Liver (tissue), 8 donors: ENCODE measurements at regions not wholly inside any gene's neighbourhood (a gene's known extent, or its start where the extent isn't known, plus 50 kb on each side); places are given as distances from the start of the nearest gene placed in this dataset.

Experiments used
- DNase-seq: peaks from one replicate; pipeline ENCODE4 v3.0.0-alpha.2; 2017; ENCODE audit warnings: low spot score
- H3K27ac ChIP-seq, 2 donors: one replicate each; pipeline ENCODE4 v1.7.0; 2013; ENCODE audit warnings: inconsistent platforms in 2 of 2, low read length in 2 of 2, control low read depth in 1 of 2, low read depth in 1 of 2, mild to moderate bottlenecking in 1 of 2
- H3K27me3 ChIP-seq, 4 donors: one replicate each; pipeline versions ENCODE4 v1.6.1 to v1.7.0; 2013; ENCODE audit warnings: low read length in 3 of 4, inconsistent platforms in 1 of 4, mild to moderate bottlenecking in 1 of 4, moderate library complexity in 1 of 4; ENCODE audit not compliant: control insufficient read depth in 4 of 4, insufficient read depth in 4 of 4
- H3K36me3 ChIP-seq, 4 donors: one replicate each; pipeline versions ENCODE4 v1.6.1 to v1.7.0; 2013; ENCODE audit warnings: low read length in 3 of 4, mild to moderate bottlenecking in 3 of 4, low read depth in 1 of 4, moderate library complexity in 1 of 4; ENCODE audit not compliant: control insufficient read depth in 4 of 4, insufficient read depth in 3 of 4
- H3K4me1 ChIP-seq, 4 donors: one replicate each; pipeline versions ENCODE4 v1.6.1 to v1.7.0; 2013; ENCODE audit warnings: low read length in 3 of 4, mild to moderate bottlenecking in 3 of 4, moderate library complexity in 1 of 4; ENCODE audit not compliant: control insufficient read depth in 4 of 4, insufficient read depth in 4 of 4
- H3K4me3 ChIP-seq, 3 donors: one replicate each; pipeline versions ENCODE4 v1.6.1 to v1.7.0; 2013; ENCODE audit warnings: low read length in 3 of 3, control low read depth in 1 of 3, low read depth in 1 of 3, mild to moderate bottlenecking in 1 of 3
- H3K9ac ChIP-seq, 2 donors: one replicate each; pipeline ENCODE4 v1.7.0; 2013; ENCODE audit warnings: low read length in 2 of 2, mild to moderate bottlenecking in 2 of 2, moderate library complexity in 2 of 2, control low read depth in 1 of 2, low read depth in 1 of 2
- H3K9me3 ChIP-seq, 4 donors: one replicate each; pipeline versions ENCODE4 v1.6.1 to v1.7.0; 2013; ENCODE audit warnings: low read length in 3 of 4; ENCODE audit not compliant: control insufficient read depth in 4 of 4
- EGR1 ChIP-seq, 2 donors: IDR thresholded peaks; 2 replicates each; pipeline ENCODE4 v1.6.1; 2016 to 2018; ENCODE audit warnings: antibody characterized with exemption in 2 of 2, low read depth in 2 of 2
- FOXA1 ChIP-seq: IDR thresholded peaks from 2 replicates; pipeline ENCODE4 v1.6.1; 2016; ENCODE audit warnings: antibody characterized with exemption
- FOXA2 ChIP-seq: IDR thresholded peaks from 2 replicates; pipeline ENCODE4 v1.6.1; 2016; ENCODE audit warnings: antibody characterized with exemption
- GABPA ChIP-seq, 2 donors: IDR thresholded peaks in 1 of 2; conservative IDR thresholded peaks in 1 of 2; 2 replicates each; pipeline ENCODE4 v1.6.1; 2016; ENCODE audit warnings: antibody characterized with exemption in 2 of 2, mild to moderate bottlenecking in 1 of 2, moderate library complexity in 1 of 2
- HNF4A ChIP-seq, 2 donors: conservative IDR thresholded peaks; 2 replicates each; pipeline ENCODE4 v1.6.1; 2016; ENCODE audit warnings: antibody characterized with exemption in 2 of 2, mild to moderate bottlenecking in 2 of 2
- HNF4G ChIP-seq: IDR thresholded peaks from 2 replicates; pipeline ENCODE4 v1.6.1; 2016; ENCODE audit warnings: antibody characterized with exemption
- JUND ChIP-seq, 2 donors: IDR thresholded peaks; 2 replicates each; pipeline ENCODE4 v1.6.1; 2016; ENCODE audit warnings: antibody characterized with exemption in 2 of 2
- NR2F2 ChIP-seq: IDR thresholded peaks from 2 replicates; pipeline ENCODE4 v1.6.1; 2016; ENCODE audit warnings: antibody characterized with exemption
- RAD21 ChIP-seq, 2 donors: IDR thresholded peaks; 2 replicates each; pipeline ENCODE4 v1.6.1; 2016; ENCODE audit warnings: antibody characterized with exemption in 2 of 2, mild to moderate bottlenecking in 2 of 2
- REST ChIP-seq: IDR thresholded peaks from 2 replicates; pipeline ENCODE4 v1.6.1; 2016; ENCODE audit warnings: antibody characterized with exemption, mild to moderate bottlenecking
- SP1 ChIP-seq: IDR thresholded peaks from 2 replicates; pipeline ENCODE4 v1.6.1; 2018; ENCODE audit warnings: antibody characterized with exemption, mild to moderate bottlenecking
- TAF1 ChIP-seq: conservative IDR thresholded peaks from 2 replicates; pipeline ENCODE4 v1.6.1; 2016; ENCODE audit warnings: antibody characterized with exemption, mild to moderate bottlenecking
- YY1 ChIP-seq: IDR thresholded peaks from 2 replicates; pipeline ENCODE4 v1.6.1; 2016; ENCODE audit warnings: antibody characterized with exemption, mild to moderate bottlenecking
- WGBS: extraction: QIAGEN DNeasy Blood & Tissue Kit; methylation state at CpG from one replicate; pipeline ENCODE4 v1.1.7; 2013; 5-methylcytosine and 5-hydroxymethylcytosine counted together
- TF ChIP-seq, protein P1 (sequence below): IDR thresholded peaks from 2 replicates; pipeline ENCODE4 v1.6.1; 2016; ENCODE audit warnings: antibody characterized with exemption
- TF ChIP-seq, protein P2 (sequence below): IDR thresholded peaks from 2 replicates; pipeline ENCODE4 v1.6.1; 2016; ENCODE audit warnings: antibody characterized with exemption
- TF ChIP-seq, protein P3 (sequence below): fragments of 150-350 bp; IDR thresholded peaks from 2 replicates; pipeline ENCODE4 v1.5.1; 2017; ENCODE audit warnings: improper control_type of control experiment, low read depth, low read length; ENCODE audit not compliant: missing input control
- donor health status: healthy.
- donor health status: healthy.
- donor health status: healthy.
- donor health status: healthy.
- donor health status: healthy.

DNA sequence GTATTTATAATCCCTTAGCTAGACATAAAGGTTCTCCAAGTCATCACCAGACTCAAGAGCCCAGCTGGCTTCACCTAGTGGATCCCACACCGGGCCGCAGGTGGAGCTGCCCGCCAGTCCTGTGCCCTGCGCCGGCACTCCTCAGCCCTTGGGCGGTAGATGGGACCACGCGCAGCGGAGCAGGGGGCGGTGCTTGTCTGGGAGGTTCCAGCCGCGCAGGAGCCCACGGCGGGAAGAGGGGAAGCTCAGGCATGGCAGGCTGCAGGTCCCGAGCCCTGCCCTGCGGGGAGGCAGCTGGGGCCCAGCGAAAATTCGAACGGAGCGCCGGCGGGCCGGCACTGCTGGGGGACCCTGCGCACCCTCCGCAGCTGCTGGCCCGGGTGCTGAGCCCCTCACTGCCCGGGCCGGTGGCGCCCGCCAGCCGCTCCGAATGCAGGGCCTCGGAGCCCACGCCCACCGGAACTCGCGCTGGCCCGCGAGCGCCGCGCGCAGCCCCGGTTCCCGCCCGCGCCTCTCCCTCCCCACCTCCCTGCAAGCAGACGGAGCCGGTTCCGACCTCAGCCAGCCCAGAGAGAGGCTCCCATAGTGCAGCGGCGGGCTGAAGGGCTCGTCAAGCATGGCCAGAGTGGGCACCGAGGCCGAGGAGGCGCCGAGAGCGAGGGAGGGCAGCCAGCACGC is 675.6 kb downstream of the REEP3 start:
- TF ChIP-seq GABPA (IDR thresholded peaks at IDR 0.05 in 1 of 2, conservative IDR thresholded peaks at IDR 0.05 in 1 of 2) (no peak), HNF4G (no peak), EGR1 (IDR thresholded peaks at IDR 0.05; ENCODE audit: low read depth in 2 of 2) (no peak), YY1 (no peak), REST (no peak), TAF1 (no peak), FOXA2 (no peak), RAD21 (IDR thresholded peaks at IDR 0.05) (no peak), FOXA1 (no peak), HNF4A (conservative IDR thresholded peaks at IDR 0.05) (no peak), SP1 (no peak)
- TF ChIP-seq, protein P1, sequence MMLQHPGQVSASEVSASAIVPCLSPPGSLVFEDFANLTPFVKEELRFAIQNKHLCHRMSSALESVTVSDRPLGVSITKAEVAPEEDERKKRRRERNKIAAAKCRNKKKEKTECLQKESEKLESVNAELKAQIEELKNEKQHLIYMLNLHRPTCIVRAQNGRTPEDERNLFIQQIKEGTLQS, result no peak
- TF ChIP-seq, protein P2, sequence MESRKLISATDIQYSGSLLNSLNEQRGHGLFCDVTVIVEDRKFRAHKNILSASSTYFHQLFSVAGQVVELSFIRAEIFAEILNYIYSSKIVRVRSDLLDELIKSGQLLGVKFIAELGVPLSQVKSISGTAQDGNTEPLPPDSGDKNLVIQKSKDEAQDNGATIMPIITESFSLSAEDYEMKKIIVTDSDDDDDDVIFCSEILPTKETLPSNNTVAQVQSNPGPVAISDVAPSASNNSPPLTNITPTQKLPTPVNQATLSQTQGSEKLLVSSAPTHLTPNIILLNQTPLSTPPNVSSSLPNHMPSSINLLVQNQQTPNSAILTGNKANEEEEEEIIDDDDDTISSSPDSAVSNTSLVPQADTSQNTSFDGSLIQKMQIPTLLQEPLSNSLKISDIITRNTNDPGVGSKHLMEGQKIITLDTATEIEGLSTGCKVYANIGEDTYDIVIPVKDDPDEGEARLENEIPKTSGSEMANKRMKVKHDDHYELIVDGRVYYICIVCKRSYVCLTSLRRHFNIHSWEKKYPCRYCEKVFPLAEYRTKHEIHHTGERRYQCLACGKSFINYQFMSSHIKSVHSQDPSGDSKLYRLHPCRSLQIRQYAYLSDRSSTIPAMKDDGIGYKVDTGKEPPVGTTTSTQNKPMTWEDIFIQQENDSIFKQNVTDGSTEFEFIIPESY, result no peak
- TF ChIP-seq, protein P3, sequence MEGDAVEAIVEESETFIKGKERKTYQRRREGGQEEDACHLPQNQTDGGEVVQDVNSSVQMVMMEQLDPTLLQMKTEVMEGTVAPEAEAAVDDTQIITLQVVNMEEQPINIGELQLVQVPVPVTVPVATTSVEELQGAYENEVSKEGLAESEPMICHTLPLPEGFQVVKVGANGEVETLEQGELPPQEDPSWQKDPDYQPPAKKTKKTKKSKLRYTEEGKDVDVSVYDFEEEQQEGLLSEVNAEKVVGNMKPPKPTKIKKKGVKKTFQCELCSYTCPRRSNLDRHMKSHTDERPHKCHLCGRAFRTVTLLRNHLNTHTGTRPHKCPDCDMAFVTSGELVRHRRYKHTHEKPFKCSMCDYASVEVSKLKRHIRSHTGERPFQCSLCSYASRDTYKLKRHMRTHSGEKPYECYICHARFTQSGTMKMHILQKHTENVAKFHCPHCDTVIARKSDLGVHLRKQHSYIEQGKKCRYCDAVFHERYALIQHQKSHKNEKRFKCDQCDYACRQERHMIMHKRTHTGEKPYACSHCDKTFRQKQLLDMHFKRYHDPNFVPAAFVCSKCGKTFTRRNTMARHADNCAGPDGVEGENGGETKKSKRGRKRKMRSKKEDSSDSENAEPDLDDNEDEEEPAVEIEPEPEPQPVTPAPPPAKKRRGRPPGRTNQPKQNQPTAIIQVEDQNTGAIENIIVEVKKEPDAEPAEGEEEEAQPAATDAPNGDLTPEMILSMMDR, result no peak
- WGBS, result 95% methylated on average over 59 of the region's 59 CpGs
- no peaks in the 10 kb centered on the region for H3K36me3 ChIP-seq
- no peak overlapping the region for H3K4me3 ChIP-seq
- H3K27me3 ChIP-seq, result no peaks in the 10 kb centered on the region
- no peak overlapping the region for H3K9ac ChIP-seq
- no peaks in the 10 kb centered on the region for H3K4me1 ChIP-seq
- H3K27ac ChIP-seq, result no peak overlapping the region
- no peak for DNase-seq
- H3K9me3 ChIP-seq, result no peaks in the 10 kb centered on the region

- no peaks in the 10 kb centered on the region for H3K9me3 ChIP-seq
- 83% methylated on average over 2 of the region's 2 CpGs for WGBS
- DNase-seq, result no peak
- H3K9ac ChIP-seq, result no peak overlapping the region
- H3K27me3 ChIP-seq, result no peaks in the 10 kb centered on the region
- no peaks in the 10 kb centered on the region for H3K4me1 ChIP-seq
- H3K36me3 ChIP-seq, result no peaks in the 10 kb centered on the region
- H3K27ac ChIP-seq, result no peak overlapping the region
- H3K4me3 ChIP-seq, result no peak overlapping the region
- TF ChIP-seq NR2F2, result no peak
- TF ChIP-seq REST, result no peak
- TF ChIP-seq TAF1, result no peak
- TF ChIP-seq SP1, result no peak
- no peak for TF ChIP-seq HNF4G
- TF ChIP-seq, protein P2, result no peak
- TF ChIP-seq, protein P1, result no peak
- no peak for TF ChIP-seq FOXA1
- no peak for TF ChIP-seq RAD21 (IDR thresholded peaks at IDR 0.05)
- TF ChIP-seq JUND (IDR thresholded peaks at IDR 0.05), result no peak
Observed at GRCh38 chr10:64201936-64202335, 680.7 kb downstream of the REEP3 start.
